Esophagus mucosa (tissue), 1 donor: ENCODE measurements at regions not wholly inside any gene's neighbourhood (a gene's known extent, or its start where the extent isn't known, plus 50 kb on each side); places are given as distances from the start of the nearest gene placed in this dataset.

Experiments
- ATAC-seq: fragments of 200-7000 bp; cut with Tn5 transposase; one replicate; pipeline ENCODE4 v1.9.1; 2020
- donor health status: DM: yes; HTN: yes; CAD: no.

DNA sequence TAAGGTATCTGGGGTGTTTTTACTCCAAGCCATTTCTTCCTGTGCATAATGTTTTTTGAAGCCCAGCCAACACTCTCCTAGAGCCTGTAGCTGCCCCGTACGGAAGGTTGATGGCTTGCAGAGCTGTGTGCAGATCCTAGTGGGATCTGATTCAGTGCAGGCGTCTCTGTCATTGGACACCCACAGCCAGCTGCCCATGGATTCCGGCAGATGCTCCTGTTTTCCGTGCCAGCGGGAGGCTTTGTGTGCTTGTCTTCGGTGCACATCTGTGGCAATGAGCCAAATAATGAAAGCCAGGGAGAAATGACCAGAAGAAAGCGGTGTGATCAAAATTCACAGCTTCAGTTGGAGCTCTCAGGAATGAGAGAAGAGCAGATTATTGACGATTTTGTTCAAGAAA lies 426.4 kb downstream of the TYW1 start:
- no peak for ATAC-seq

DNA sequence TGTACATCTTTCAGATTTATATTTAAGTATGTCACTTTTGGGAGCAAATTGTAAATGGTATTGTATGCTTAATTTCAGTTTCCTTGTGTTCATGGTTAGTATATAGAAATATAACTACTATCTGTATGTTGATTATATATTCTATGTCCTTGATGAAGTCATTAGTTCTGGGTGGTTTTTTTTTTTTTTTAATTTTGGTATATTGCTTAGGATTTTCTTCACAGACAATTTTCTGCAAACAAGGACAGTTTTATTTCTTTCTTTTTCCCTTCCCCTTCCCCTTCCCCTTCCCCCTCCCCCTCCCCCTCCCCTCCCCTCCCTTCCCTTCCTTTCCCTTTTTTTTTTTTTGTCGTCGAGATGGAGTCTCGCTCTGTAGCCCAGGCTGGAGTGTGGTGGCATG lies 430.0 kb downstream of the TYW1 start:
- no peak for ATAC-seq

DNA sequence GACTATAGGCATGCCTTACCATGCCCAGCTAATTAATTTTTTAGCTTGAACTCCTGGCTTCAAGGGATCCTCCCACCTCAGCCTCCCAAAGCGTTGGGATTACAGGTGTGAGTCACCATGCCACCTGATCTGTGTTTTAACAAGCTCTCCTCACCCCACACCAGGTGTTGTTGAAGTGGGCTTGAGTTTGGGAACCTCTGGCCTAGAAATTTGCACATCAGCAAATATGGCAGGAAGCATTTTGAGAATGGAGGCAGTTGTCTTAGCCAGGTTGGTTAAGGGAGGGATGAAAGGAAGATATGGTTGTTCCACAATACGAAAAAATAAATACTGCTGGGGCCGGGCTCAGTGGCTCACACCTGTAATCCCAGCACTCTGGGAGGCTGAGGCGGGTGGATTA lies 433.1 kb downstream of the TYW1 start:
- ATAC-seq: no peak

DNA sequence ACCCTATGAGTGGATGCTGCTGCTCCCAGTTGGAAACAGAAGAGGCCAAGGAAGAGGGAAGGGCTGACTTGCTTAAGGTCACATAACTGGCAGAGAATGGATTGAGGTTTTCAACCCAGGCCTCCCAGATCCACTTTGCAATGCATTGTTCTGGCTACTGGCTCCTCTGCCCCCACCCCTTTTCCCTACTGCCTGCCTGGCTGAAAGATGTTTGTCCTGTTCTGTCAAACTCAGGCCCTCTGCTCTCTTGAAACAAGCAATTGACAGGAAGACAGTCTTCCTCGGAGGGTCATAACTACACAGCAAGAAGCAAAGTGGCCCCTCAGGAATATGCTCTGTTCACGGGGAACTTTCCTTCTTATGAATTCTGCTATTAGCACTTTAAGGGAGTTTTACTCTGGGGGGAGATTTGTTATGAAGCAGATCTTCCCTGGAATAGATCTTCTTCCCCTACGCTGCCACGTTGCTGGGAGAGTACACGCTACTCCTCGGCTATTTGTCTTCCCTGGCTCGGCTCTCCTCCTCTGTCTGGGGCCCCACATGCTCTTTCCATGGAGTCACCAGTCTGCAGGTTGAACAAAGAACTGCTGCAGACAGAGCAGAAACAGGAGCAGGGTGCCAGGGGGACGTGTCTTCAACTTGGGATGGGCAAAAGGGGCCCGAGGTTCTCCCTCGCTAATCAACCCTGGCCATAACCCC lies 436.1 kb downstream of the TYW1 start:
- ATAC-seq: no peak

DNA sequence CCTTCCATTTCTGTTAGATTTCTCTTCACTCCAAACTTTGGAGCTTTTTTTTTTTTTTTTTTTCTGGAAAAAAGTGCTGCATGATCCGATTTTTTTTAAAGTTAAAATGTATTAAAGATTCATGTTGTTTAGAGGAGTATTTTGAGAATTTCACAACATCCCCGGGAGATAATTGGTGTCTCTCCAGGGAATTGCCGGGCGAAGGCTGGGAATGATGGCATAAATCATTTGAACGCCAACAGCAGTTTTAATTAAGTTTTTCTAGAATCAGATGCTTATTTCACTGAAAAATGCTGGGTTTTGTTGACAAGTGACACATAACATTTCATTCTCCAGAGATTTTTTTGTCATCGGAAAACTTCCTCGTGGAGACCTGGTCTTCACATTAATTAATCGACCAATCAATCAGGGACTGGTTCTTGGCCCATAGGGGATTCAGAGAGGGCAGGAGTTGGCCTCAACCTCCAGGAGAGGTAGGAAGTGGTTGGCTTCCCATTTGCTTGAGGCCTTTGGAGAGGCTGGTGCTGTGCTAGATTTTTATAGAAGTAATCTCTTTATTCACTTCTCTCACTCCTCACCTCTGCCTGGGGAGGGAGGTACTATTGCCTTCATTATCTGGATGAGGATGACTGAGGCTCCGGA lies 439.4 kb downstream of the TYW1 start:
- no peak for ATAC-seq

DNA sequence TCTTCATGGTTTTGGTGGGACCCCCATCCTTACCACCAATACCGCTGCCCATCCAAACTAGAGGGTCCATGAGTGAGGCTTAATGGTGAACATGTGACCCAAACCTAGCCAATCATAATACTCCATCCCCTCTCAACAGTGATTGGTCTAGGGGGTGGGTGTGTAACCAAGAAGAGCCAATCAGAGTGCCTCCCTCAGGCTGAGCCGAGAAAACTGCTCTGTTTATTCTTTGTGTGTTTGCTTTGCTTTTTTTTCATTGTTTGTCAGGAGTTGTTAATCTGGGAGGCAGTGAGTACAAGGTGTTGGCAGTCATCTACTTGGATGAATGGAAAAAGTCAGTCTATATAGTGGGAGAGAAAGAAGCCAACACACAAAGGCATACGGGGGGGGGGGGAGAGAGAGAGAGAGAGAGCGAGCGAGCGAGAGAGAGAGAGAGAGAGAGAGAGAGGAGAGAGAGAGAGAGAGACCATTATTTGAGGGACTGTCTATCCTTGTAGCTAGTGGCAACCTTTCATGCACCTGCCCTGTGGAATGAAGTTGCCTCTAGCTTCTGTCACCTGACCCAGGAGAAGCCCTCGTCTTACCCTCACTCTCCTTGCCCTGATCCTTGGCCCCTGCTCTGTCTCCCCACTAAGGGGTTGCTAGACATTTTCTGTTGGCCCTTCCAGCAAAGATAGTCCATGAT lies 441.7 kb downstream of the TYW1 start:
- no peak for ATAC-seq

DNA sequence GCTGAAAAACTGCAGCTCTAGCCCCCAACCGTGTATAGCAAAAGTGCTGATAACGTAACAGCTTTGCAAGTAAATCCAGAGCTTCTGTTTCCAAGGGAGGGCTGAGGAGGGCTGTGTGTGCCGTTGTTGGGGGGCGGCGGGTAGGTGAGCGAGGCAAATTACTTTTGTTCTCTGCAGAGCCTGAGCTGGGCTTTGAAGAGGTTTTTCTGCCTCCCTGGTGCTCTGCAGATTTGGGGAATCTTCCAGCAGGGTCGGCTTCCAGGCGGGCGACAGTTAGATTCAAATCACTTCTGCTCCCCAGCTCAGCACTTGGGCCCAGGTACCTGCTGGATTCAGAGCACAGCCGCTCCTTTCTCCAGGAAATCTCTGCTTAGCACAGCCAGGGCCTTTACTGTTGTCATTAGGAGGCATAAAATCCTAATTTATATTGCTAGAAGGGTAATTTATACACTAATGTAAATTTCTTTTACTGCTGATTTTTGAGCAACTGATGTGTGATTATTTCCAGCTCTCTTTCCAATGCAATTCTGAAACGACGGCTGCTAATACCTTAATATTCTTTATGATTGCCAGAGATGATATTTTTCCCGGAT lies 442.4 kb downstream of the TYW1 start:
- ATAC-seq: no peak

DNA sequence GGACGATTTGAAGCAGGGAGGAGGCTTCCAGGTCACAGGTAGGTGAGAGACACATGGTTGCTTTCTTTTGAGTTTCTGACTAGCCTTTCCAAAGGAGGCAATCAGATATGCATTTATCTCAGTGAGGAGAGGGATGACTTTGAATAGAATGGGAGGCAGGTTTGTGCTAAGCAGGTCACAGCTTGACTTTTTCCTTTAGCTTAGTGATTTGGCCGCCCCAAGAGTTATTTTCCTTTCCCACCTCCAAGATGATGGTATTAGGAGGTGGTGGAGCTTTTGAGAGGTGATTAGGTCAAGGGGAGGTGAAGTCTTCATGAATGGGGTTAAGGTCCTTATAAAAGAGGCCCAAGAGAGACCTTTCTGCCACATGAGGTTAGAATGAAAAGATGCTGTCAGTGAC lies 443.7 kb downstream of the TYW1 start:
- ATAC-seq: no peak

DNA sequence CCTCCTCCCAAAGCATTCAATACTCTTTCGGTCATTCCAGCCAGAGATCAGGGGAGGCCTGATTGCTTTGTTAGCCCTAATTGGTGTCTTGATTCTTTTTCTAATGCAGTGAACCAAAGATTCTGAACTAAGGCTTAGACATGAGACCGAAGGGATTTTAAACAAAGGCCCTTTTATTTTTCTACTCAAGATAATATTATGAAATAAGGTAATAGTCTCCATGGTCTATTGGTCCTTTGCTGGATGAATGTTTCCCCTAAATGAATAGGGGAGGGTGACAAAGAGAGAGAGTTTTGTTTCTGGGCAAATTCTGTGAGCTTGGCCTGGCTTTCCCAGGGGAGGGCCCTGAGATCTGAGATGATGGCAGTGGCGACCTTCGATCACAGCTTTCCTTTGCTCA lies 449.1 kb downstream of the TYW1 start:
- no peak for ATAC-seq

DNA sequence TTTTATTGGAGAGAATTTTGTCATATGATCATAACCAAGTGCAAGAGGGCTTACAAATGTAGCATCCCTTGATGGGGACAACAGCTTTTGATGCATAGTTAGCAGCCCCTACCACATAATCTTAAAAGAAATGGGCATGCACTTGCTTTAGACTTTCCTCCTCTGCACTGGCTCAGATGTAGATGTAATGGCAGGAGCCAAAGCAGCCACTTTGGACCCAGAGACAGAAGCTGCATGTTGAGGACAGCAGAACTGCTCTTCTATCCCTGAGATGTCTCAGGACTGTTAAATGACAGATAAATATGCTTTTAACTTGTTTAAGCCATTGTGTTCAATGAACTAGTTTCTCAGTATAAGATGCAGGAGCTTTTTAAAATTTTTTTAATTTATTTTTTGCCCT lies 450.7 kb downstream of the TYW1 start:
- no peak for ATAC-seq

DNA sequence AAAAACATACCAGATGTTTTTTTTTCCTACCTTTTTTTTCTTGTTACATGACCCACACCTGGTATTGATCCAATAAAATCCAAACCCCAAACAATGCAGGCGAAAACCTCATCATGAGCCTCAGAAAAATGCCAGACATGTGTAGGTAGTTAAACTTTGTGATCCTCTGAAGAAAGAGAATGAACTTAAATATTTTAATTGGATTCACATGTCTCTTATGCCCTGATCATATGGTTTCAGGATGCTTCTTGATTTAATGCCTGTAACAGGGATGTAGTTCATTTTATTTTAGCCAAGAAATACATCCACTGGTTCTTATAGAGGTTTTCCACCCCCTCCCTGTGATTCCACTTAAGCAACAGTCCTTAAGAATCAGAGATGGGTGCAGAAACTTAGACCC lies 451.6 kb downstream of the TYW1 start:
- ATAC-seq: no peak

DNA sequence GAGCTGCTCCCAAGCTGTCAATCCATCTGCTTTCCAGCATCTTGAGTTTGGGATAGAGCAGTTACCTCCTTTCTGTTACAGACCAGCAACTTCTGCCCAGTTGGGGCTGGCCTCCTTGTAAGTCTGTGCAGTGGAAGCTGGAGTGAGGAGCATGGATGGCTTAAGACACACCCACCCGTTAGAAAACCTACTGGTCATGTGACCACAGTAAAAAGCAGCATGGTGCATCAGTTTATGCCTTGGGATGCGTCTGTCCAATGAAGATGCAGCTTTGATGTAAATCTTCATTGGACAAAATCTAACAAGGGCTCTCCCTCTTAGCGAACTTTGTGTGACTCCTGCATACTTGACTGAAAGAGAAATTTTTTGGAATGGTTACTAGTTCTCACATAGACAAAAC lies 453.5 kb downstream of the TYW1 start:
- ATAC-seq: no peak

DNA sequence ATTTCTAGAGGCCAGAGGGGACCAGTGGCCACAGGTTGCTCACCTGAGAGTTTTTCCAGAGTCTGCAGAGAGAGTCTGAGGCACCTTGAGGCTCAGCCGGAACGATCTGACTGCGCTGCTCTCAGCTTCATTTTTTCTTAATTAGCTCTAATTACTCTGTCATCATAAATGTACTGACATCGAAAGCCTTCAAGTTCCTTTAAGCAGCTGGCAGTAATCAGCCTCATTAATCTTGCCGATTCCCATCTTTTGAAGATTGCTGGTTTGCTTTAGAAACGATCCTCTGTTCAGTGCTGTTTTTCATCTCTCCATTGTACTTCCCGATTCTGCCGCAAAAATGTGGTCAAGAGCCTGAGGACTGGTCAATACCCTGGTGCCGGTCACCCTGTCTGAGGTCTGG lies 454.7 kb downstream of the TYW1 start:
- no peak for ATAC-seq

DNA sequence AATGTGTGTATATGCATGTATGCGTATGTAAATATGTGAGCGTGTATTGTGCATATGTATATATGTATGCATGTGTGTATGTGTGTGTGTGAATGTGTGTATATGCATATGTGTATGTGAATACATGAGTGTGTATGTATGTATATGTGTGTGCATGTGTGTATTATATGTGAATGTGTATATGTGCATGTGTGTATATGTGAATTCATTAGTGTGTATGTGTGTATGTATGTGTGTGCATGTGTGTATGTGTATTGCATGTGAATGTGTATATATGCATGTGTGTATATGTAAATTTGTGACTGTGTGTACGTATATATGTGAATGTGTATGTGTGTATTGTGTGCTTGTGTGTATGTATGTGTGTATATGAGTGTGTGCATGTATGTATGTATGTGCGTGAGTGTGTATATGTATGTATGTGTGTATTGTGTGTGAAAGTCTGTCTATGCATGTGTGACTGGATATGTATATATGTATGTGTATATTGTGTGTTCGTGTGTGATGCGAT lies 455.9 kb downstream of the TYW1 start:
- no peak for ATAC-seq

DNA sequence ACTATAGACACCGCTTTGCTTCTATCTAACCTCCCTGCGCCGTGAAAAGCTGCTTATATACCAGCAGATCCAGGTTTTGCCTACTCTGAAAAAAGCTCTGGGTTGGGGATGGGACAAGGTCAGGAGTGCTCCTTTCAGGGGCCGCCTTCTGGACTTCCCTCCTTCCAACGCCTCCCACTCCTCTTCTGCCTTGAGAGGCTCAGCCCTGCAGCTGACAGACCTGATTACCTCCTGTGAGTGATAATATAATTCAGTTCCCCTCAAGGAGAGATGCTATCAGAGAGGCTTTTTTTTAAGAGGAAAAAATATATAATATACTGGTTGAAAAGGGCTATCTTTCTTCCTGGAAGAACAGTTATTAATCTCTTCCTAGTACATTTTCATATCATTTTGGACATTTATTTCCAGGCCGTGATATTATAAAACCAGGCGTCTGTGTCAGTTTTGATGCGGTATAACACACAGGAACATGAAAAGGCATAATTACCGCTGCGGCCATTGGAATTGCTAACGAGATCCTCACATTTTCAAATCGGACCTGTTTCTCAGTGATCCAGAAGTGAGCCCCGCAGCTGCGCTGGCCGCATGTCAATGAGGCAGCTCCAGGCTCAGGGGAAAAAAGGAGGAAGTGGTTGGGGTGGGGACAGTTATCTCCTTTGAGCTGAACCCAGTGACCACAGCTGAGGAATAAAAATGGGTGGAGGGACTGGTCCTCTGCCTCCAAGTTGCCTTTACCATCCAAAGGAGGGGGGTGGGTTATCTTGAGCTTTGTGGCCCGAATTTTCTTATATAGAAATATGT lies 457.1 kb downstream of the TYW1 start:
- ATAC-seq: no peak

DNA sequence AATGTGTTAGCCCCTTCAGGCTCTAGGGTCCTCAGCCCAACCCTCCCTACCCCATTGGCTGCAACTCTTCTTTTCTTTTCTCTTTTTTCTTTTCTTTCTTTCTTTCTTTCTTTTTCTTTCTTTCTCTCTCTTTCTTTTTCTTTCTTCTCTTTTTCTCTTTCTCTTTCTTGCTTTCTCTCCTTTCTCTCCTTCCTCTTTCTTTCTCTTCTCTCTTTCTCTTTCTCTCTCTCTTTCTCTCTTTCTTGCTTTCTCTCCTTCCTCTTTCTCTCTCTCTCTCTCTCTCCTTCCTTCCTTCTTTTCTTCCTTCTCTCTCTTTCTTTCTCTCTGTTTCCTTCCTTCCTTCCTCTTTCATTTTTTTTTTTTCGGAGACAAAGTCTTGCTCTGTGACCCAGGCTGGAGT lies 458.9 kb downstream of the TYW1 start:
- no peak for ATAC-seq

DNA sequence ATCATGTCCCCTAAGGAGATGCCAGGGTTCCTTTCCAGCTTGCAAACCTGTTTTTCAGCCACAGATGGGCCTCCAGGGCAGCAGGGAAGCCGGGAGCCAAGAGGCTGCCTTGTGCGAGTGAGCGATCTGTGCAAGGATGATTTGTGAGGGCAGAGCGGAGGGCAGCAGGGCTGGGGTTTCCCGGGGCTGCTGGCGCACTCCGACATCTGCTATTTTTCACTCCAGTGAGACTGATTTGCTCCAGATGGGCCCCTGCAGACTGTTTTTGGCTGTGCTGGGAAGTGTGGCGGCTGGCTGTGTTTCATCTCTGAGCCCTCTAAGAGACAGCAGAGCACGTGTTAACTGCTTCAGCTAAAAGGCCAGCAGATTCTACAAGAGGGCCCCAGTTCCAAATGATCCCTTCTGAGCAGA lies 466.2 kb downstream of the TYW1 start:
- ATAC-seq: no peak

DNA sequence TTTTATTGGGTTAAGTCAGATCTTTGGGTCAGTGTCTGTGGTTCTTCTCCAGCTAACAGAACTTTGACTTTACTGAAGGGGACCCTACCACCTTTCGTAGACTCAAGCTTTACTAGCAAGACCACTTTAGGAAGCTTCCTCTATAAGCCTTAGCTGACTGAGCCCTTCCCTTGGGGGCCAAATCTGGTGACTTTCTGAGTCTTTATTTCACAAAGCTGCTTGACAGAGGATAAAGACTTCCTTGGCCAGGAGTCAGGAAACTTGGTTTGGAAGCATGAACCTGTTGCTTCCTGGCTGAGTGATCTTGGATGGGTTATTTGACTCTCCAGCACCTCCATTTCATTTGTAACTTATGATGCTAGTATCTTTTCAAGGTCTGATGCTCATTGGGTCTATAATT lies 466.7 kb downstream of the TYW1 start:
- no peak for ATAC-seq

DNA sequence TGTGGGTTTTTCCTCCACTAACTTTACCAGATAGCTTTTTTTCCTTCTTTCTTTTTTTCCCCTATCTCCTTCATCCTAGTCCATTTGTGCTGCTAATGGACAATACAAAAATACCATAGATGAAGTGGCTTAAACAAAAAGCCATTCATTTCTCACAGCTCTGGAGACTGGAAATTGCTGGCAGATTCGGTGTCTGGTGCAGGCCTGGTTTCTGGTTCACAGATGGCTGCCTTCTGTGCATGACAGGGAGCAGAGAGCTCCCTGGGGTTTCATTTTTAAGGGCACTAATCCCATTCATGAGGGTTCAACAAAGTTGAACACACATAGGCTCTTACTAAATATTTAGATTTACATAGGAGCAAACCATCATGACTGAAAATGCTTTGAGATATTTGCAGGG lies 467.4 kb downstream of the TYW1 start:
- ATAC-seq: no peak

DNA sequence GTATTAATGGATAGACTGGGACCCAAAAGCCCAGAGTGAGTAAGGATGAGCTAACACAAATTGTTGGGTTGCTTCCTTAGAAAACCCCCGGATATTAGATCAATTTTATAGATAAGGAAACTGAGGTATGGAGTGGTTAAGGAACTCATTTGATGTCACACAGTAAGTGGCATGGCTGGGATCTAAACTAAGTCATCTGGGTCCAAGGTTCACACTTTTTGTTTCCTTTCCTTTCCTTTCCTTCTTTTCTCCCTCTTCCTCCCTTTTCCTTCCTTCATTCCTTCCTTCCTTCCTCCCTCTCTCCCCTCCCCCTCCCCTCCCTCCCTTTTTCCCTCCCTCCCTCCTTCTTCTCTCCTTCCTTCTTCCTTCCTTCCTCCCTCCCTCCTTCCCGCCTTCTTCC lies 469.5 kb downstream of the TYW1 start:
- ATAC-seq: no peak

DNA sequence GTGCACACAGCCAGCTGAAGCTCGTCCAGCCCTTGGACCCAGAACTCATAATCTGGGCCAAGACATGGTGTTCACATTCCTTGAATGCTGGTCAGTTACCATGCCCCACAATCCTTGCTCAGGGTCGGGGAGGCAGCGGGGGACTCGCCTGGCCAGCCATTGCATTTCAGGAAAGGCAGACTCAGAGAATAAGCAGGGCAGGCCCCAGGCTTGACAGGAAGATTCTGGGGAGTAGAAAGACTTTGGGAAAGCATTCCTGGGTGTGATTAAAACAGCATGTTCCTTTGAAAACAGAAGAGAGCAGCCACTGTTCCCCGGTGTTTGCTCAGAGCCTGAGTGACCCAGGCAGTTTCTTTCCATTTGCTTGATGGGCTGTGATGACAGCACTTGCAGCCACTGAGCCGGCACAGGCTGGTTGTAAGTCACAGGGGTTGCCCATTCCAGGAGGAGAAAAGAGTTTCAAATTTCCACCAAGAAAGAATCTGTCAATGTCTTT lies 473.7 kb downstream of the TYW1 start:
- ATAC-seq: no peak

DNA sequence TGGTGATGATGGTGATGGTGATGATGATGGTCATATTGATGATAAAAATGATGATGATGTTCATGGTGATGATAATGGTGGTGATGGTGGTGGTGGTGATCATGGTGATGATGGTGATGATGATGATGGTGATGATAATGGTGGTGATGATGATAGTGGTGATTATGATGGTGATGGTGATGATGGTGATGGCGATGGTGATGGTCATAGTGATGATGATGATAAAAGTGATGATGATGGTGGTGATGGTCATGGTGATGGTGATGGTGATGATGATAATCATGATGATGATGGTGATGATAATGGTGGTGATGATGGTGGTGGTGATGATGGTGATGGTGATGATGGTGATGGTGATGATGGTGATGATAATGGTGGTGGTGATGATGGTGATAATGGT lies 478.7 kb downstream of the TYW1 start:
- ATAC-seq: no peak

DNA sequence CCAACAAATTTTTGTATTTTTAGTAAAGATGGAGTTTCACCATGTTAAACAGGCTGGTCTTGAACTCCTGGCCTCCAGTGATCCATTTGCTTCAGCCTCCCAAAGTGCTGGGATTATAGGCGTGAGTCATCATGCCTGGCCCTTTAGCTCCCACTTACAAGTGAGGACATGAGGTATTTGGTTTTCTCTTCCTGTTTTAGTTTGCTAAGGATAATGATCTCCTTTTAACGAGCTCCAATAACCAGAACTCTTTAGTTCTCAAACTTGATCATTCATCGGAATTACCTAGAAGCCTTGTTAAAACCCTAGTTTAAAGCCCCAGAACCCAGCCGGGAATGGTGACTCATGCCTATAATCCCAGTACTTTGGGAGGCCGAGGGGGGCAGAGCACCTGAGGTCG lies 481.4 kb downstream of the TYW1 start:
- ATAC-seq: no peak
